Peyer's patch (tissue), 4 donors: ENCODE measurements at regions not wholly inside any gene's neighbourhood (a gene's known extent, or its start where the extent isn't known, plus 50 kb on each side); places are given as distances from the start of the nearest gene placed in this dataset.
"Not testable (repeated sequence)": the region's sequence is repeated elsewhere in the genome, so short reads cannot be mapped to it uniquely, and the experiment has no call there.

ENCODE experiments used
- DNase-seq, 3 donors: peaks; one replicate each; pipeline ENCODE4 v3.0.0-alpha.2; 2017 to 2019
- H3K27ac ChIP-seq, 4 donors: fragments of 200-600 bp; sonication (generic); one replicate each; pipeline ENCODE4 v1.5.1; 2016 to 2019
- H3K27me3 ChIP-seq, 2 donors: fragments of 200-600 bp; sonication (generic); one replicate each; pipeline ENCODE4 v1.5.1; 2019
- H3K36me3 ChIP-seq, 3 donors: fragments of 200-600 bp; sonication (generic); one replicate each; pipeline ENCODE4 v1.5.1; 2016 to 2019
- H3K4me1 ChIP-seq, 4 donors: fragments of 200-600 bp; sonication (generic); one replicate each; pipeline ENCODE4 v1.5.1; 2016 to 2019
- H3K4me3 ChIP-seq, 4 donors: fragments of 200-600 bp; sonication (generic); 1 replicate in 3 of 4; 2 replicates in 1 of 4; pipeline ENCODE4 v1.5.1; 2016 to 2019; ENCODE audit warnings: mild to moderate bottlenecking in 1 of 4
- H3K9me3 ChIP-seq, 4 donors: fragments of 200-600 bp; sonication (generic); one replicate each; pipeline ENCODE4 v1.5.1; 2016 to 2019; ENCODE audit warnings: mild to moderate bottlenecking in 1 of 4
- CTCF ChIP-seq, 6 experiments: fragments of 450-650 bp in 4 of 6; fragments of 200-600 bp in 2 of 6; sonication (generic) in 1 of 6; IDR thresholded peaks; one replicate each; pipeline ENCODE4 v1.5.1; 2017 to 2019; ENCODE audit warnings: antibody characterized with exemption in 6 of 6, mild to moderate bottlenecking in 3 of 6, moderate library complexity in 1 of 6
- POLR2A ChIP-seq, 2 donors: fragments of 450-650 bp; IDR thresholded peaks; one replicate each; pipeline ENCODE4 v1.5.1; 2017; ENCODE audit warnings: antibody characterized with exemption in 2 of 2, mild to moderate bottlenecking in 2 of 2, moderate library complexity in 2 of 2

GRCh38 chr4:52374877-52375276, 284.2 kb downstream of the USP46 start:
- Histone ChIP-seq H3K9me3 (no peaks in the 10 kb centered on the region), H3K36me3 (no peaks in the 10 kb centered on the region), H3K4me1 (no peaks in the 10 kb centered on the region), H3K4me3 (no peak overlapping the region), H3K27me3 (no peaks in the 10 kb centered on the region), H3K27ac (no peak overlapping the region)
- no peak for TF ChIP-seq POLR2A (IDR thresholded peaks at IDR 0.05)
- TF ChIP-seq CTCF (IDR thresholded peaks at IDR 0.05) = no peak
- no peak for DNase-seq

GRCh38 chr4:52376132-52376704, 282.9 kb downstream of the USP46 start:
- Histone ChIP-seq H3K9me3 (no peaks in the 10 kb centered on the region), H3K36me3 (no peaks in the 10 kb centered on the region), H3K27ac (no peak overlapping the region), H3K4me3 (no peak overlapping the region), H3K27me3 (no peaks in the 10 kb centered on the region), H3K4me1 (no peaks in the 10 kb centered on the region)
- no peak for DNase-seq
- TF ChIP-seq POLR2A (IDR thresholded peaks at IDR 0.05) (no peak), CTCF (IDR thresholded peaks at IDR 0.05) (peak; percentile 22 to 78 (median 56))

- no peak for DNase-seq
- no peak for TF ChIP-seq POLR2A (IDR thresholded peaks at IDR 0.05)
- no peak for TF ChIP-seq CTCF (IDR thresholded peaks at IDR 0.05)
- Histone ChIP-seq H3K4me1 (no peaks in the 10 kb centered on the region), H3K27me3 (no peaks in the 10 kb centered on the region), H3K27ac (no peak overlapping the region), H3K4me3 (no peak overlapping the region), H3K36me3 (no peaks in the 10 kb centered on the region), H3K9me3 (no peaks in the 10 kb centered on the region)
Observed at GRCh38 chr4:52377563-52377962, 281.5 kb downstream of the USP46 start.

- no peak overlapping the region for H3K4me3 ChIP-seq
- H3K4me1 ChIP-seq = no peaks in the 10 kb centered on the region
- no peaks in the 10 kb centered on the region for H3K36me3 ChIP-seq
- H3K27me3 ChIP-seq = no peaks in the 10 kb centered on the region
- TF ChIP-seq POLR2A (IDR thresholded peaks at IDR 0.05) = no peak
- no peak for TF ChIP-seq CTCF (IDR thresholded peaks at IDR 0.05)
- H3K9me3 ChIP-seq = no peaks in the 10 kb centered on the region
- DNase-seq = no peak
- no peak overlapping the region for H3K27ac ChIP-seq
Observed at GRCh38 chr4:52407545-52407944, 251.6 kb downstream of the USP46 start.

- Histone ChIP-seq H3K27me3 (no peaks in the 10 kb centered on the region), H3K36me3 (no peaks in the 10 kb centered on the region), H3K9me3 (no peaks in the 10 kb centered on the region), H3K27ac (no peak overlapping the region), H3K4me1 (no peaks in the 10 kb centered on the region), H3K4me3 (no peak overlapping the region)
- no peak for TF ChIP-seq CTCF (IDR thresholded peaks at IDR 0.05)
- no peak for TF ChIP-seq POLR2A (IDR thresholded peaks at IDR 0.05)
- DNase-seq = no peak
Observed at GRCh38 chr4:52408032-52408431, 251.1 kb downstream of the USP46 start.

GRCh38 chr4:52408471-52408870, 250.6 kb downstream of the USP46 start:
- no peaks in the 10 kb centered on the region for H3K27me3 ChIP-seq
- no peaks in the 10 kb centered on the region for H3K9me3 ChIP-seq
- no peak overlapping the region for H3K4me3 ChIP-seq
- DNase-seq = no peak
- TF ChIP-seq POLR2A (IDR thresholded peaks at IDR 0.05) (no peak), CTCF (IDR thresholded peaks at IDR 0.05) (no peak)
- no peaks in the 10 kb centered on the region for H3K36me3 ChIP-seq
- H3K4me1 ChIP-seq = no peaks in the 10 kb centered on the region
- no peak overlapping the region for H3K27ac ChIP-seq

GRCh38 chr4:52409766-52410165, 249.3 kb downstream of the USP46 start:
- H3K27ac ChIP-seq, H3K4me3 ChIP-seq, DNase-seq, H3K36me3 ChIP-seq, H3K9me3 ChIP-seq, H3K4me1 ChIP-seq, H3K27me3 ChIP-seq: not testable (repeated sequence)
